GM13977 (cell line): ENCODE measurements at regions not wholly inside any gene's neighbourhood (a gene's known extent, or its start where the extent isn't known, plus 50 kb on each side); places are given as distances from the start of the nearest gene placed in this dataset.

Source experiments
- DNase-seq: peaks from one replicate; pipeline ENCODE4 v3.0.0; 2012; ENCODE audit warnings: low spot score
- in situ Hi-C: fragments of 300-500 bp; cut with MboI; formaldehyde crosslinking; loops from one replicate; pipeline ENCODE4 v1.12.0; 2022; ENCODE audit warnings: low sequenced_read_pairs, low pct_unique_long_range_greater_than_20kb, mixed read lengths, inconsistent platforms; ENCODE audit not compliant: unreplicated experiment
- TF ChIP-seq, protein P1 (sequence below): IDR thresholded peaks from 2 replicates; pipeline ENCODE4 v1.5.1; 2012; ENCODE audit warnings: mild to moderate bottlenecking, control low read depth; ENCODE audit not compliant: insufficient read depth; ENCODE audit errors: extremely low read depth, missing control alignments

GRCh38 chr2:122486705-122487415, 731.4 kb downstream of the TSN start:
- no peak for DNase-seq
- in situ Hi-C loops: no loop called here
- TF ChIP-seq, protein P1, sequence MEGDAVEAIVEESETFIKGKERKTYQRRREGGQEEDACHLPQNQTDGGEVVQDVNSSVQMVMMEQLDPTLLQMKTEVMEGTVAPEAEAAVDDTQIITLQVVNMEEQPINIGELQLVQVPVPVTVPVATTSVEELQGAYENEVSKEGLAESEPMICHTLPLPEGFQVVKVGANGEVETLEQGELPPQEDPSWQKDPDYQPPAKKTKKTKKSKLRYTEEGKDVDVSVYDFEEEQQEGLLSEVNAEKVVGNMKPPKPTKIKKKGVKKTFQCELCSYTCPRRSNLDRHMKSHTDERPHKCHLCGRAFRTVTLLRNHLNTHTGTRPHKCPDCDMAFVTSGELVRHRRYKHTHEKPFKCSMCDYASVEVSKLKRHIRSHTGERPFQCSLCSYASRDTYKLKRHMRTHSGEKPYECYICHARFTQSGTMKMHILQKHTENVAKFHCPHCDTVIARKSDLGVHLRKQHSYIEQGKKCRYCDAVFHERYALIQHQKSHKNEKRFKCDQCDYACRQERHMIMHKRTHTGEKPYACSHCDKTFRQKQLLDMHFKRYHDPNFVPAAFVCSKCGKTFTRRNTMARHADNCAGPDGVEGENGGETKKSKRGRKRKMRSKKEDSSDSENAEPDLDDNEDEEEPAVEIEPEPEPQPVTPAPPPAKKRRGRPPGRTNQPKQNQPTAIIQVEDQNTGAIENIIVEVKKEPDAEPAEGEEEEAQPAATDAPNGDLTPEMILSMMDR: no peak

DNA sequence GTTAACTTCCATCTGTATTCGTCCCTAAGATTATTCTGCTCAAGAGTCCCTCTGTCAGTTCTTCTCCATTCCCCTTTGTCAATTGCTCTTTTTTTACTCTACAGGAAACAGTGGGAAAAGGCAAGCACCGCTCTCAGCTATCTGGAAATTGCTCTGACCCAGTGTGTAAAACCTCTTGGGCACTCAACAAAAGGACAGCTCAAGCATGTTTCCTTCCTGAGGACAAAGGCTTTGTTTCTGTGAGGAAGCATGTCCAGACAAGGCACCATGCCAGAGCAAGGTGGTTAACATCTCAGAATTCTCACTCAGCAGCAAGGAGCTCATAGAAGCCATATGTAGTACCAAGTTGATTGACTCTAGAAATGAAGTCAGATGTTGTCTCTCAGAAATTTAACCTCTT, 735.6 kb downstream of the TSN start:
- no peak for DNase-seq
- in situ Hi-C loops: no loop called here
- TF ChIP-seq, protein P1: no peak

GRCh38 chr2:122500316-122501105, 745.1 kb downstream of the TSN start:
- in situ Hi-C loops: no loop called here
- TF ChIP-seq, protein P1: no peak
- DNase-seq: no peak

- TF ChIP-seq, protein P1: no peak
- in situ Hi-C loops: no loop called here
- DNase-seq: no peak
Observed at GRCh38 chr2:122506620-122507019, 751.2 kb downstream of the TSN start.

DNA sequence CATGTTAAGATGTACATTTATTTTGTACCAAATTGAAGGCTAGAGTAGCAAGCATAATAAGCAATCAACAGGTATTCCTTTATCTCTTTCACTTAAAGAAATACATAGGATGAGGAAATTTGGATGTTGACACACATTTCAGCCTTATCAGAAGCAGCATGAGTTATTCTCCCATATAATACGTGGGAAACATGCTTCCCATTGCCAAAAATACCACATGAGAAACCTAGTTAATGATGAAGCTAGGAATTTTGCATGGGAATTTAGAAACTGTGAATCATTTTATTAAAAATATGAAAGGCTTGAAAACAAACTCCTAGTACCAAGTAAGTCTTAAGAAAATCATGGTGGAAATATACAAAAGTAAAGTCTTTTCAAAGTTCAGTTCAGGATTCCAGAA, 751.8 kb downstream of the TSN start:
- in situ Hi-C loops: no loop called here
- TF ChIP-seq, protein P1: no peak
- DNase-seq: no peak

GRCh38 chr2:122512091-122512490, 756.6 kb downstream of the TSN start:
- TF ChIP-seq, protein P1: no peak

More at GRCh38 chr2:122512091-122512490, 756.6 kb downstream of the TSN start:
- DNase-seq: no peak
- in situ Hi-C loops: no loop called here
